Fibroblast of mammary gland (primary cell): ENCODE measurements at regions not wholly inside any gene's neighbourhood (a gene's known extent, or its start where the extent isn't known, plus 50 kb on each side); places are given as distances from the start of the nearest gene placed in this dataset.
"Not testable (repeated sequence)": the region's sequence is repeated elsewhere in the genome, so short reads cannot be mapped to it uniquely, and the experiment has no call there.

ENCODE experiments used
- DNase-seq: peaks from one replicate; pipeline ENCODE4 v3.0.0-alpha.2; 2010; ENCODE audit warnings: low read depth
- H3K4me3 ChIP-seq: 2 replicates; pipeline ENCODE4 v1.5.1; 2011; ENCODE audit warnings: low read depth, mild to moderate bottlenecking, low read length, moderate library complexity; ENCODE audit not compliant: control insufficient read depth
- CTCF ChIP-seq: conservative IDR thresholded peaks from 2 replicates; pipeline ENCODE4 v1.5.1; 2011; ENCODE audit warnings: low read depth, low read length, inconsistent platforms; ENCODE audit not compliant: control insufficient read depth, insufficient read depth

- H3K4me3 ChIP-seq, result no peak overlapping the region
- no peak for TF ChIP-seq CTCF
- DNase-seq, result no peak
Observed at GRCh38 chr6:25205629-25206028, 73.5 kb upstream of the CARMIL1 start.

DNA sequence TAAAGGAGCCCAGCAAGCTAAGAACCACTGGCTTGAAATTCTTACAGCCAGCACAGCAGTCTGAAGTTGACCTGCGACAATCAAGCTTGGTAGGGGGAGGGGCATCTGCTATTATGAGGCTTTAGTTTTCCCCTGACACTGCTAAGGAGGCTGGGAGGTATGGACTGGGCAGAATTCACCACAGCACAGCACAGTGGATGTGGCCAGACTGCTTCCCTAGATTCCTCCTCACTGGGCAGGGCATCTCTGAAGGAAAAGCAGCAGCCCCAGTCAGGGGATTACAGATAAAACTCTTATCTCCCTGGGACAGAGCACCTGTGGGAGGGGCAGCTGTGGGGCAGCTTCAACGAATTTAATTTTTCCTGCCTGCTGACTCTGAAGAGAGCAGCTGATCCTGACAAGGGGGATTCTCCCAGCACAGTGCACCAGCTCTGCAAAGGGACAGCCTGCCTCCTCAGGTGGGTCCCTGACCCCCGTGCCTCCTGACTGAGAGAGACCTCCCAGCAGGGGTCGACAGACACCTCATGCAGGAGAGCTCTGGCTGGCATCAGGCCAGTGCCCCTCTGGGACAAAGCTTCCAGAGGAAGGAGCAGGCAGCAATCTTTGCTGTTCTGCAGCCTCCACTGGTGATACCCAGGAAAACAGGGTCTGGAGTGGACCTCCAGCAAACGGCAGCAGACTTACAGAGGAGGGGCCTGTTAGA, 71.6 kb upstream of the CARMIL1 start:
- not testable (repeated sequence) for DNase-seq, H3K4me3 ChIP-seq

DNA sequence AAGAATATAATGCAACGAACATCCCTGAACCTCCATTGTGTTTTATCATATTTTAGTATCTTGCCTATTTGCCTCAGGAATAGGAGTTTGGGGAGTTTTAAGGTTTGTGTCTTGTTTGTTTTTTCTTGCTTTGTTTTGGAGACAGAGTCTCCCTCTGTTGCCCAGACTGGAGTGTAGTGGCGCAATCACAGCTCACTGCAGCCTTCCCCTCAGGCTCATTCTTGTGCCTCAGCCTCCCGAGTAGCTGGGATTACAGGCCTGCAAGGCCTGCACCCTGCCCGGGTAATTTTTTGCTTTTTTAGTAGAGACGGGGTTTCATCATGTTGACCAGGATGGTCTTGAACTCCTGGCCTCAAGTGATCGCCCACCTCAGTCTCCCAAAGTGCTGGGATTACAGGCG, 63.3 kb upstream of the CARMIL1 start:
- no peak for TF ChIP-seq CTCF
- DNase-seq, result no peak
- no peak overlapping the region for H3K4me3 ChIP-seq

DNA sequence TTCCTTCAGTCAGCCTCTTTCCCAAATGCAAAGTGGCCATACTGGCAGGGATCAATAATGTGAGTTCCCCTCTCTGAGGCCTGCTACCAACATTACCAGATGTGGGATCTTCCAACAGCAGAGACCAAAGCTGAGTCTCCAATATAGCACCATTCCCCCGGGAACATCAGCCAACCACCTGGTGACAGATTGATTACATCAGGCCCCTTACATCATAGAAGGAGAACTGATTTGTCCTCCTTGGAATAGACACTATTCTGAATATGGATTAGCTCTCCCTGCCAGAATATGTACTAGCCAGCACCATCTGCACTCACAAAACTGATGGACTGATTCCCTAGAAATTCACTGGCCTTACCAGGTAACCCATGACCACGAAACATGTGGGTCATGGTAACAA, 61.9 kb upstream of the CARMIL1 start:
- peak; percentile 71 for DNase-seq
- no peak for TF ChIP-seq CTCF

DNA sequence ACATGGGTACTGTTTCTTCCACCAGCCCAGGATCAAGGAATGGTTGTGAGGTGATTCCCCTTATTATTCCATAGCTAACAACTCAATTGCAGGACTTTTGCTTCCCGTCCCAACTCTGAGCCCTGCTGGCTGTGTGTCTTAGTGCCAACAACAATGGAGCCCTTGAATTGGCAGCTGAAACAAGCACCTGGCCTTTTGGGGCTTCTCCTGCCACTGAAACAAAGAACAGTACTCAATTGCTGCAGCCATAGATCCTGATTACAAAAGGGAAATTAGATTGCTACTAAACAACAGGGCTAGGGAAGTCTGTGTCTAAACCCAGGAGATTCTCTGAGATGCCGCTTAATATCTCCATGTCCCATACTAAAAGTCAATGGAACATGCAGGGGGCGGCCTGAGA, 61.3 kb upstream of the CARMIL1 start:
- H3K4me3 ChIP-seq, result no peak overlapping the region
- TF ChIP-seq CTCF, result no peak
- no peak for DNase-seq

More for the DNA sequence above, 61.9 kb upstream of the CARMIL1 start:
- H3K4me3 ChIP-seq, result no peak overlapping the region

DNA sequence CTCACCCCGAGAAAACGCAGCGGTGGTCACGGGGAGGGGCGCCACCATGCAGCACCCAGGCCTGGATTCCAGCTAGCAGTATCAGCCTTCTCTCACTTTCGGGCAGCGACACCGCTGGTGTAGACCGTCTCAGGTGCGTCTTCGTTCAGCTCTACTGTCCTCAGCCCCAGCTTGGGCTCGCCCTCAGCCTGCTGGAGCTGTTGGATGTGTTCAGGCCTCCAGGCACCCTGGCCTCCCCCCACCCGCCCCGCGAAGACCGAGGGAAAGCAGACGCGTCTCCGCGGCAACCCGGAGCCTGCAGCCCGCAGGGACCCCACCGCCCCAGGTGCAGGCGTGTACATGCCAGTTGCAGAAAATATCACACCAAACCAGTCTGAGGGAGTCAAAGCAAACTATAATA, 60.8 kb upstream of the CARMIL1 start:
- no peak for TF ChIP-seq CTCF
- no peak overlapping the region for H3K4me3 ChIP-seq
- DNase-seq, result no peak

DNA sequence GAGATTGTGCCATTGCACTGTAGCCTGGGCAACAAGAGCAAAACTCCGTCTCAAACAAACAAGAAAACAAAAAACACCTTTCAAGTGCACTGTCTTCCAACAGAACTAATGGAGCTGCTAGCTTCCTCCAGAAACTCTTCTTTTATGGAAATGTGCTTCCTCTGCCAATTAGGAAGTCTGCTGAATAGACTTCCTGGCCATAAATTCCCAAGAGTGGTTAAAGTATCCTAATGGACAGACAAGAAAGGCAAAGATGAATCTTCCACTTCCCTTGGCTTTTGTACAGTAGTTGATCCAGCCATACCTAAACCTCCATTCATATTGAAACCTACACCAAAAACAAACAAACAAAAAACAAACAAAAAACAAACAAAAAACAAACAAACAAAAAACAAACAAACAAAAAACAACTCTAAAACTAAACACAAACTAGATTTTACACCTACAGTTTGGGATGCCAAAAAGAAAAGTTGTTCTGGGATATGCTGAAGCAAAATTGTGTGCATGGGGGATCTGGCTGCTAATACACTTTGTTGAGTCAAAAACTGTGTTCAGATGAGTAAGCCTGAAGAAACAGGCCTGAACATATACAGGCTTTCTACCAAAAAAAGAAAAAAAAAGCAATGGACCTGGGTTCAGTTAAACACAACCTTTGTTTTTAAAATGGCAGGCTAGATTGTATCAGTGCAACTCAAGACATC, 59.8 kb upstream of the CARMIL1 start:
- peak; percentile 46 for DNase-seq
- no peak overlapping the region for H3K4me3 ChIP-seq
- TF ChIP-seq CTCF, result no peak
